SU-DHL-6 (cell line): ENCODE measurements at regions not wholly inside any gene's neighbourhood (a gene's known extent, or its start where the extent isn't known, plus 50 kb on each side); places are given as distances from the start of the nearest gene placed in this dataset.
"Not testable (repeated sequence)": the region's sequence is repeated elsewhere in the genome, so short reads cannot be mapped to it uniquely, and the experiment has no call there.

ENCODE experiments used
- H2AFZ ChIP-seq: fragments of 200-600 bp; sonication (generic); 2 replicates; pipeline ENCODE4 v1.6.1; 2014; ENCODE audit warnings: low read depth, mild to moderate bottlenecking, moderate library complexity, mixed read lengths, antibody characterized with exemption, low read length; ENCODE audit not compliant: severe bottlenecking
- H3F3A ChIP-seq: fragments of 200-600 bp; shearing (Covaris generic); 2 replicates; pipeline ENCODE4 v1.6.0; 2016; ENCODE audit warnings: antibody characterized with exemption, mild to moderate bottlenecking; ENCODE audit not compliant: insufficient read depth
- H3K27ac ChIP-seq: fragments of 200-600 bp; sonication (generic); 2 replicates; pipeline ENCODE4 v1.5.1; 2016; ENCODE audit warnings: low read depth, mild to moderate bottlenecking, low read length, moderate library complexity, mixed read lengths
- H3K27me3 ChIP-seq: fragments of 200-600 bp; sonication (generic), shearing (Covaris generic); 2 replicates; pipeline ENCODE4 v1.6.0; 2014; ENCODE audit warnings: mild to moderate bottlenecking, low read length
- H3K36me3 ChIP-seq: fragments of 200-600 bp; sonication (generic); 2 replicates; pipeline ENCODE4 v1.6.1; 2014; ENCODE audit warnings: mild to moderate bottlenecking, low read length, mixed read lengths
- H3K4me2 ChIP-seq: fragments of 300-600, 200-600 bp; shearing (Covaris generic), sonication (generic); 2 replicates; pipeline ENCODE4 v1.6.0; 2014; ENCODE audit warnings: low read length, low read depth, mild to moderate bottlenecking; ENCODE audit not compliant: poor library complexity, severe bottlenecking
- H3K4me3 ChIP-seq: fragments of 200-600 bp; sonication (generic); 2 replicates; pipeline ENCODE4 v1.5.1; 2014; ENCODE audit warnings: antibody characterized with exemption, low read length, mild to moderate bottlenecking, mixed read lengths; ENCODE audit not compliant: insufficient read depth, poor library complexity, severe bottlenecking
- H3K79me2 ChIP-seq: fragments of 200-600 bp; sonication (generic); 2 replicates; pipeline ENCODE4 v1.6.1; 2014; ENCODE audit warnings: mild to moderate bottlenecking, low read length, moderate library complexity; ENCODE audit not compliant: insufficient read depth
- H3K9ac ChIP-seq: fragments of 200-600 bp; sonication (generic); 2 replicates; pipeline ENCODE4 v1.7.0; 2014; ENCODE audit warnings: mild to moderate bottlenecking, low read length
- H3K9me2 ChIP-seq: fragments of 200-600 bp; sonication (generic); replicated peaks from 2 replicates; pipeline ENCODE4 v1.6.1; 2014; ENCODE audit warnings: low read length; ENCODE audit not compliant: insufficient read depth
- H3K9me3 ChIP-seq: fragments of 200-600 bp; sonication (generic); 2 replicates; pipeline ENCODE4 v1.6.1; 2014; ENCODE audit warnings: low read length, mixed read lengths; ENCODE audit not compliant: insufficient read depth
- H4K20me1 ChIP-seq: fragments of 200-600 bp; sonication (generic); 2 replicates; pipeline ENCODE4 v1.6.1; 2014; ENCODE audit warnings: low read depth, mild to moderate bottlenecking, antibody characterized with exemption, low read length, moderate library complexity, mixed read lengths
- CTCF ChIP-seq: fragments of 200-600 bp; sonication (generic); IDR thresholded peaks from one replicate; pipeline ENCODE4 v1.5.1; 2017; ENCODE audit warnings: antibody characterized with exemption, mild to moderate bottlenecking, low read length, moderate library complexity; ENCODE audit not compliant: insufficient read depth, poor library complexity, severe bottlenecking
- EZH2phosphoT487 ChIP-seq: fragments of 200-600 bp; sonication (generic), shearing (Covaris generic); conservative IDR thresholded peaks from 2 replicates; pipeline ENCODE4 v1.6.1; 2018; ENCODE audit warnings: mild to moderate bottlenecking, antibody characterized with exemption, low read length, moderate library complexity, mixed read lengths

- not testable (repeated sequence) for H2AFZ ChIP-seq, H3F3A ChIP-seq, H3K4me3 ChIP-seq, H3K9me2 ChIP-seq, H3K9me3 ChIP-seq, H3K27ac ChIP-seq, H3K79me2 ChIP-seq, H4K20me1 ChIP-seq, H3K9ac ChIP-seq, H3K27me3 ChIP-seq, H3K36me3 ChIP-seq, H3K4me2 ChIP-seq
These were observed 169.0 kb downstream of the USP22 start for GRCh38 chr17:20873688-20874328.

- H3K9ac ChIP-seq, H2AFZ ChIP-seq, H3K4me2 ChIP-seq, H3K79me2 ChIP-seq, H3K9me3 ChIP-seq, H4K20me1 ChIP-seq, H3K27ac ChIP-seq, H3K9me2 ChIP-seq, H3K27me3 ChIP-seq, H3F3A ChIP-seq, H3K4me3 ChIP-seq, H3K36me3 ChIP-seq: not testable (repeated sequence)
These were observed 165.4 kb downstream of the USP22 start for GRCh38 chr17:20877384-20877783.

- Histone ChIP-seq H3K9me3 (no peaks in the 10 kb centered on the region), H3K4me3 (no peak overlapping the region), H2AFZ (no peak overlapping the region), H3F3A (no peaks in the 10 kb centered on the region), H3K36me3 (no peaks in the 10 kb centered on the region), H3K27me3 (no peaks in the 10 kb centered on the region), H4K20me1 (no peaks in the 10 kb centered on the region), H3K9me2 (no peaks in the 10 kb centered on the region), H3K9ac (no peak overlapping the region), H3K27ac (no peak overlapping the region), H3K4me2 (no peak overlapping the region), H3K79me2 (no peaks in the 10 kb centered on the region)
- TF ChIP-seq CTCF: no peak
- TF ChIP-seq EZH2phosphoT487: no peak
These were observed 152.5 kb downstream of the USP22 start for GRCh38 chr17:20890338-20890737.

- H2AFZ ChIP-seq, H4K20me1 ChIP-seq, H3K27ac ChIP-seq, H3K36me3 ChIP-seq, H3K79me2 ChIP-seq, H3K4me2 ChIP-seq, H3K27me3 ChIP-seq, H3K9ac ChIP-seq, H3F3A ChIP-seq, H3K4me3 ChIP-seq, H3K9me3 ChIP-seq, H3K9me2 ChIP-seq: not testable (repeated sequence)
These were observed 147.4 kb downstream of the USP22 start for GRCh38 chr17:20895426-20895825.

- TF ChIP-seq CTCF: no peak
- no peak for TF ChIP-seq EZH2phosphoT487
- H3K4me3 ChIP-seq: no peak overlapping the region
- no peaks in the 10 kb centered on the region for H3K9me3 ChIP-seq
These were observed 146.6 kb downstream of the USP22 start for GRCh38 chr17:20896153-20896649.

GRCh38 chr17:20898726-20899125 lies 144.1 kb downstream of the USP22 start:
- not testable (repeated sequence) for H3K4me3 ChIP-seq, H3K27me3 ChIP-seq, H3K9ac ChIP-seq, H3K79me2 ChIP-seq, H3K4me2 ChIP-seq, H3K9me2 ChIP-seq, H3K36me3 ChIP-seq, H3F3A ChIP-seq, H3K9me3 ChIP-seq, H2AFZ ChIP-seq, H3K27ac ChIP-seq, H4K20me1 ChIP-seq

More at GRCh38 chr17:20896153-20896649, 146.6 kb downstream of the USP22 start:
- Histone ChIP-seq H3K79me2 (no peaks in the 10 kb centered on the region), H3F3A (no peaks in the 10 kb centered on the region), H4K20me1 (no peaks in the 10 kb centered on the region), H3K9me2 (no peaks in the 10 kb centered on the region), H2AFZ (no peak overlapping the region), H3K9ac (no peak overlapping the region), H3K27ac (no peak overlapping the region), H3K36me3 (no peaks in the 10 kb centered on the region), H3K27me3 (no peaks in the 10 kb centered on the region), H3K4me2 (no peak overlapping the region)
